MM.1S (cell line): ENCODE measurements at regions not wholly inside any gene's neighbourhood (a gene's known extent, or its start where the extent isn't known, plus 50 kb on each side); places are given as distances from the start of the nearest gene placed in this dataset.

Experiments used
- DNase-seq: peaks from one replicate; pipeline ENCODE4 v3.0.0-alpha.2; 2015
- H2AFZ ChIP-seq: fragments of 300-600 bp; sonication (generic); 2 replicates; pipeline ENCODE4 v1.6.0; 2016; ENCODE audit warnings: antibody characterized with exemption, low read length
- H3F3A ChIP-seq: fragments of 300-600 bp; sonication (generic); 2 replicates; pipeline ENCODE4 v1.6.1; 2016; ENCODE audit warnings: mild to moderate bottlenecking, antibody characterized with exemption, low read length, moderate library complexity, mixed read lengths; ENCODE audit not compliant: insufficient read depth
- H3K27ac ChIP-seq: fragments of 300-600 bp; sonication (generic); 2 replicates; pipeline ENCODE4 v1.5.1; 2016; ENCODE audit warnings: mild to moderate bottlenecking, low read length
- H3K27me3 ChIP-seq: fragments of 300-600 bp; sonication (generic); replicated peaks from 2 replicates; pipeline ENCODE4 v1.6.0; 2016; ENCODE audit warnings: low read length; ENCODE audit not compliant: insufficient read depth
- H3K36me3 ChIP-seq: fragments of 300-600 bp; sonication (generic); replicated peaks from 2 replicates; pipeline ENCODE4 v1.6.1; 2016; ENCODE audit warnings: mild to moderate bottlenecking, low read length, mixed read lengths; ENCODE audit not compliant: insufficient read depth
- H3K4me1 ChIP-seq: fragments of 300-600 bp; sonication (generic); 2 replicates; pipeline ENCODE4 v1.6.1; 2016; ENCODE audit warnings: low read length, mixed read lengths
- H3K4me2 ChIP-seq: fragments of 300-600 bp; sonication (generic); 2 replicates; pipeline ENCODE4 v1.6.0; 2016; ENCODE audit warnings: low read depth, low read length
- H3K4me3 ChIP-seq: fragments of 300-600 bp; sonication (generic); 2 replicates; pipeline ENCODE4 v1.5.1; 2016; ENCODE audit warnings: low read length, mixed read lengths
- H3K79me2 ChIP-seq: fragments of 300-600 bp; sonication (generic); 2 replicates; pipeline ENCODE4 v1.6.1; 2016; ENCODE audit warnings: mixed run types, low read length, mixed read lengths
- H3K9ac ChIP-seq: fragments of 300-600 bp; sonication (generic); 2 replicates; pipeline ENCODE4 v1.6.1; 2016; ENCODE audit warnings: low read length, mixed read lengths
- H3K9me2 ChIP-seq: fragments of 300-600 bp; sonication (generic); replicated peaks from 2 replicates; pipeline ENCODE4 v1.6.1; 2016; ENCODE audit warnings: mild to moderate bottlenecking, low read length, mixed read lengths; ENCODE audit not compliant: insufficient read depth
- H3K9me3 ChIP-seq: fragments of 300-600 bp; sonication (generic); replicated peaks from 2 replicates; pipeline ENCODE4 v1.6.1; 2016; ENCODE audit warnings: mild to moderate bottlenecking, low read length, mixed read lengths; ENCODE audit not compliant: insufficient read depth
- H4K20me1 ChIP-seq: fragments of 300-600 bp; sonication (generic); 2 replicates; pipeline ENCODE4 v1.6.1; 2016; ENCODE audit warnings: mild to moderate bottlenecking, low read length, moderate library complexity, mixed read lengths; ENCODE audit not compliant: insufficient read depth
- EZH2 ChIP-seq: fragments of 300-600 bp; sonication (generic); optimal IDR thresholded peaks from 2 replicates; pipeline ENCODE3; 2017; ENCODE audit warnings: low read depth, mild to moderate bottlenecking, antibody characterized with exemption, low read length, mixed read lengths
- EZH2phosphoT487 ChIP-seq: fragments of 300-600 bp; sonication (generic); IDR thresholded peaks from 2 replicates; pipeline ENCODE4 v1.6.1; 2018; ENCODE audit warnings: antibody characterized with exemption, low read length
- TF ChIP-seq, protein P1 (sequence below): fragments of 300-600 bp; sonication (generic); IDR thresholded peaks from 2 replicates; pipeline ENCODE4 v1.5.1; 2016; ENCODE audit warnings: antibody characterized with exemption, low read length, mixed read lengths

DNA sequence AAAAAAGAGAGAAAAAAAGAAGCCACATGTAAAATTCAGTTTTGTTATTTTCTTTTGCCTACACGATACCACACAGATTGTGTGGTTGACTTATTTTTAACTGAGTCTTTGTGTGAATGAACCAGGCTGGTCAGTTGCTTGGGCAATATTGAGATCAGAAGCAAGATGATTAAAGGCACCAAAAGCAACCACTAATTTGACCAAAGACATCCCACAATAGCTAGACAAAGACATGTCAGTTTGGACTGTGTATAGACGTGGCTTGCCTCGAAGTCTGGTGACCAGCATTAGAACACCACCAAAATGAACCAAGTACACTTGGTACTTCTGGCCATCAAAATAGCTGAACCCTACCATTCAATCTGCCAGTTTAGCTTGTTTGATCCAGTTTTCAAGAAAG, 340.6 kb upstream of the TBX3 start:
- H3K27me3 ChIP-seq = no peaks in the 10 kb centered on the region
- no peaks in the 10 kb centered on the region for H3K4me1 ChIP-seq
- no peaks in the 10 kb centered on the region for H3K9me2 ChIP-seq
- no peak for TF ChIP-seq EZH2phosphoT487
- H3K9me3 ChIP-seq = no peaks in the 10 kb centered on the region
- no peaks in the 10 kb centered on the region for H3F3A ChIP-seq
- no peak overlapping the region for H3K4me2 ChIP-seq
- DNase-seq = no peak
- no peaks in the 10 kb centered on the region for H3K79me2 ChIP-seq
- H3K9ac ChIP-seq = no peak overlapping the region
- no peak overlapping the region for H3K27ac ChIP-seq
- no peaks in the 10 kb centered on the region for H4K20me1 ChIP-seq
- no peak overlapping the region for H2AFZ ChIP-seq
- no peaks in the 10 kb centered on the region for H3K36me3 ChIP-seq
- no peak overlapping the region for H3K4me3 ChIP-seq

GRCh38 chr12:115023279-115024265, 339.6 kb upstream of the TBX3 start:
- Histone ChIP-seq H3K9me3 (no peaks in the 10 kb centered on the region), H3K9ac (no peak overlapping the region), H3K9me2 (no peaks in the 10 kb centered on the region), H4K20me1 (no peaks in the 10 kb centered on the region), H3K4me2 (no peak overlapping the region), H3K79me2 (no peaks in the 10 kb centered on the region), H3F3A (no peaks in the 10 kb centered on the region), H3K27me3 (no peaks in the 10 kb centered on the region), H3K36me3 (no peaks in the 10 kb centered on the region), H2AFZ (no peak overlapping the region), H3K4me3 (no peak overlapping the region), H3K27ac (no peak overlapping the region), H3K4me1 (no peaks in the 10 kb centered on the region)
- DNase-seq = no peak
- TF ChIP-seq EZH2phosphoT487 (no peak), EZH2 (no peak)
- TF ChIP-seq, protein P1, sequence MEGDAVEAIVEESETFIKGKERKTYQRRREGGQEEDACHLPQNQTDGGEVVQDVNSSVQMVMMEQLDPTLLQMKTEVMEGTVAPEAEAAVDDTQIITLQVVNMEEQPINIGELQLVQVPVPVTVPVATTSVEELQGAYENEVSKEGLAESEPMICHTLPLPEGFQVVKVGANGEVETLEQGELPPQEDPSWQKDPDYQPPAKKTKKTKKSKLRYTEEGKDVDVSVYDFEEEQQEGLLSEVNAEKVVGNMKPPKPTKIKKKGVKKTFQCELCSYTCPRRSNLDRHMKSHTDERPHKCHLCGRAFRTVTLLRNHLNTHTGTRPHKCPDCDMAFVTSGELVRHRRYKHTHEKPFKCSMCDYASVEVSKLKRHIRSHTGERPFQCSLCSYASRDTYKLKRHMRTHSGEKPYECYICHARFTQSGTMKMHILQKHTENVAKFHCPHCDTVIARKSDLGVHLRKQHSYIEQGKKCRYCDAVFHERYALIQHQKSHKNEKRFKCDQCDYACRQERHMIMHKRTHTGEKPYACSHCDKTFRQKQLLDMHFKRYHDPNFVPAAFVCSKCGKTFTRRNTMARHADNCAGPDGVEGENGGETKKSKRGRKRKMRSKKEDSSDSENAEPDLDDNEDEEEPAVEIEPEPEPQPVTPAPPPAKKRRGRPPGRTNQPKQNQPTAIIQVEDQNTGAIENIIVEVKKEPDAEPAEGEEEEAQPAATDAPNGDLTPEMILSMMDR = no peak

GRCh38 chr12:115020091-115020490, 336.1 kb upstream of the TBX3 start:
- no peak overlapping the region for H3K4me3 ChIP-seq
- no peak overlapping the region for H3K9ac ChIP-seq
- no peaks in the 10 kb centered on the region for H3K4me1 ChIP-seq
- H4K20me1 ChIP-seq = no peaks in the 10 kb centered on the region
- H3K27me3 ChIP-seq = no peaks in the 10 kb centered on the region
- no peak overlapping the region for H3K4me2 ChIP-seq
- no peaks in the 10 kb centered on the region for H3K9me3 ChIP-seq
- TF ChIP-seq EZH2phosphoT487 = no peak
- no peak for TF ChIP-seq EZH2
- TF ChIP-seq, protein P1 = no peak
- H2AFZ ChIP-seq = no peak overlapping the region
- H3K79me2 ChIP-seq = no peaks in the 10 kb centered on the region
- no peak for DNase-seq
- H3K36me3 ChIP-seq = no peaks in the 10 kb centered on the region
- no peaks in the 10 kb centered on the region for H3F3A ChIP-seq
- H3K27ac ChIP-seq = no peak overlapping the region
- no peaks in the 10 kb centered on the region for H3K9me2 ChIP-seq

GRCh38 chr12:115017346-115017745, 333.4 kb upstream of the TBX3 start:
- Histone ChIP-seq H3K9me3 (no peaks in the 10 kb centered on the region), H3K27me3 (no peaks in the 10 kb centered on the region), H3K4me2 (no peak overlapping the region), H3F3A (no peaks in the 10 kb centered on the region), H3K4me1 (no peaks in the 10 kb centered on the region), H2AFZ (no peak overlapping the region), H3K4me3 (no peak overlapping the region), H4K20me1 (no peaks in the 10 kb centered on the region), H3K9ac (no peak overlapping the region), H3K36me3 (no peaks in the 10 kb centered on the region), H3K27ac (no peak overlapping the region), H3K9me2 (no peaks in the 10 kb centered on the region), H3K79me2 (no peaks in the 10 kb centered on the region)
- no peak for TF ChIP-seq EZH2phosphoT487
- TF ChIP-seq, protein P1 = no peak
- TF ChIP-seq EZH2 = no peak
- DNase-seq = no peak
